Urothelium cell line (cell line): ENCODE measurements at regions not wholly inside any gene's neighbourhood (a gene's known extent, or its start where the extent isn't known, plus 50 kb on each side); places are given as distances from the start of the nearest gene placed in this dataset.

Source experiments
- DNase-seq: peaks from one replicate; pipeline ENCODE4 v3.0.0; 2011; ENCODE audit warnings: low spot score, mixed read lengths
- FAIRE-seq: peaks from 2 replicates; lab custom pipeline; 2011; peaks lifted over from hg19 to GRCh38; lab: Jason Lieb, UNC

DNA sequence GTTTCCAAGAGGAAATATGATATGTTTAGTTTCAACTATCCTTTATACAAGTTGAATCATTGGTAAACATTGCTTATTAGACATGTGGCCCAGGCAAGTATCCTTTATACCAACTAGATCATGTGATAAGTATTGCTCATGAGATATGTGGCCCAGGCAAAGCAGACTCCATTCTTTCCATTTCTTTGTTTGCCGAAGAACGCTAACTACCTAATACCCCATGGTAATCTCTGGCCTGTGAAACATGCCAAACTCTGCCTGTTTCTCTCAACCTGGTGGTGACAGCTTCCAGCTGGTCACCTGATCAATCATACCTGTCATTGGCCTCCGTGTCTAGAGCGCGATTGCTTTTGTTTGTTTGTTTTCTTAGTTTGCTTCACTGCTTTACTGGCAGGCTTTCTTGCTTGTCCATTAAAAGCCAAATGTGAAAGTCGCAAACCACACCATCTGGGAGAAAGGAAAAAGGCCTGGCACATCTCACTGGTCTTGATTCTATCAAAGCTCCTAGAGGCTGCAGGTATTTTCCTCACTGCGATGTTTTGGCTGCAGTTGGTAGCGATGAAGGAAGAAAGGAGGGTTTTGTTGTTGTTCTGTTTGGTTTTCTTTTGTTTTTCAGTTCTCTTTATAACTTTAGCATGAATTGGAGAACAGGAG is 686.2 kb downstream of the KCNJ2 start:
- FAIRE-seq (peak; percentile 17), DNase-seq (no peak)

GRCh38 chr17:70857351-70857750 is 688.0 kb downstream of the KCNJ2 start:
- DNase-seq (no peak), FAIRE-seq (no peak)

- DNase-seq, result no peak
- no peak for FAIRE-seq
Measured at GRCh38 chr17:70859829-70860228, 690.5 kb downstream of the KCNJ2 start.

DNA sequence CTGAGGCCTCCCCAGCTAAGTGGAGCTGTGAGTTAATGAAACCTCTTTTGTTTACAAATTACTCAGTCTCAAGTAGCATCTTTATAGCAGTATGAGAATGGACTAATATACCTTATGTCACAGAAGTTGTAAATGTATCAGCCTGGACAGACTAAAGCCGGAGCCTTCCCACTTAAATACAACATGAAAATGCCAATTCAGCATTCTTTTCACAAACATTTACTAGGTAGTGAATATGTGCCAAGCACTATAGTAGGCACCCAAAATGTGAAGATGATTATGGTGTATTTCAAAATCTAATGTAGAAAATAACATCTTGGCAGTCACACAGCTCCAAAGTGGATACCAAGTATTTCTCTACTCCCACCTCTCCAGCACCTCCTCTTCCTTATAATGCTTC is 693.0 kb downstream of the KCNJ2 start:
- no peak for FAIRE-seq
- no peak for DNase-seq

DNA sequence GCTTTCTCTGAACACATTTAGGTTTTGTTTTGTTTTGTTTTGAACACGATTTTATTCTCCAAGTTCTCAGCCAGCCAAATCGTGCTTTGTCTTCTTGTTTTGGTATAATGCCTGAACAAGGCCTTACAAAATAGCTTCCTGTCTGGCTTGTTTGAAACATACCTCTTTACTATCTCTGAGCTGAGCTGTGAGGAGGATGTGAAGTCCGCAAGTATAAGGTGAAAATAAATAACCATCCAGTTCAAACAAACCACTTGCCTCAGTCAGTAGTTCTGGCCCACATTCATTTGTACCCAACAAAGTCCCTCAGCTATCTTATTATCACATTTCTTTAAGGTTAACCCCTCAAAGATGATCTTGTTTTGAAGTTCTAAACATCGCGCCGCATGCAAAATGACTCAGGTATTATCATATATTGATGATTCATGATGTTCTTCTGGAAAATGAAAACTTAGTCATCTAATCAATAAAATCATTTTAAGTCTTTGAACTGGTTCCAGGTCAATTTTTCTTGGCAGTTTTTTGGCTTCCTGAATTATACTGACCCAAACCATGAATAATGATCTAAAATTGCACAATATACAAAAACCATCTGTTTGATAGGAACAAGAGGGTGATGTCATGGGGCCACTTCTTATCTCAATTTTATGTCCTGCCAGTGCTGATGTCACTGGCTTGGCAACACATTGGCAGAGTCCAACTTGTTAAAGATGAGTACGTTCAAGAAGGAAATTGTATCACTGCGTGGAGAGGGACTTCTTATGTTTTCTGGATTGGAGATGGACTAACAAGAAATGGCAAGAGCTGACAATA is 694.3 kb downstream of the KCNJ2 start:
- FAIRE-seq (no peak), DNase-seq (no peak)

DNA sequence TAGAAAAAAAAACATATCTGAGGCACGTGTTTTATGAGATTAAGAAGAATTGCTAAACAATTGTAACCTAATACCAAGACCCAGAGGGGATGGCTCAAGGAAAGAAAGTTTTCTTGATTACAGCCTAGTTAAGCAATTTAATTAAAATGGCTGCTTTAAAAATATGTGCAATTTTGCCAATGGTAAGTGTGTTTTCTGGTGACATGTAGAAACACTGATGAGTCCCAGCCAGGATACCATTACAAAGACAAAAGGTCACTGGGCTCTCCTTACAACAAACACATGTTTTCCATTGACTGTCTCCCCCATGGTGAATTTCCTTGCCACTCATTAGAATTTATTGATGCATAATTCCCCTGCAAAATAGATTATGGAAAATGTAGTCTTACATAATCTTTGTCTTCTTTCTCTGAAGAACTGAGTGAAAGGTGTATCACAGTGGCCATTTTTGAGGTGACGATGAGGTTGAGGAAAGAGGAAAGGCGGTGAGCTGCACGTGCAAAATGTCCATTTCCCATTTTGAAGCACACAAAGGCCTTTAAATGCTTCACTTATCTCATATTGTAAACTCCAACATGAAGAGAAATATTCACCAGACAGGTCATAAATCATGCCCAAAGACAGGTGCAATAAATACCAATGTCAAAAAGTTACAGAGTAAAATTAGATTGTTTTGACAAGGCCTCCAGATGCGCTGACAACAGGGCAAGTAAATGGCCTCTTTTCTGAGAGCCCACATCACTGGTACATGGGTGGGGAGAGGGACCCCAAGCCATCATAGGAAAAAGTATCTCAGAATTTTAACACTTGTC is 696.9 kb downstream of the KCNJ2 start:
- peak; percentile 5 for FAIRE-seq

GRCh38 chr17:70868149-70868548 is 698.8 kb downstream of the KCNJ2 start:
- DNase-seq (no peak), FAIRE-seq (no peak)

More for the DNA sequence above, 696.9 kb downstream of the KCNJ2 start:
- no peak for DNase-seq

DNA sequence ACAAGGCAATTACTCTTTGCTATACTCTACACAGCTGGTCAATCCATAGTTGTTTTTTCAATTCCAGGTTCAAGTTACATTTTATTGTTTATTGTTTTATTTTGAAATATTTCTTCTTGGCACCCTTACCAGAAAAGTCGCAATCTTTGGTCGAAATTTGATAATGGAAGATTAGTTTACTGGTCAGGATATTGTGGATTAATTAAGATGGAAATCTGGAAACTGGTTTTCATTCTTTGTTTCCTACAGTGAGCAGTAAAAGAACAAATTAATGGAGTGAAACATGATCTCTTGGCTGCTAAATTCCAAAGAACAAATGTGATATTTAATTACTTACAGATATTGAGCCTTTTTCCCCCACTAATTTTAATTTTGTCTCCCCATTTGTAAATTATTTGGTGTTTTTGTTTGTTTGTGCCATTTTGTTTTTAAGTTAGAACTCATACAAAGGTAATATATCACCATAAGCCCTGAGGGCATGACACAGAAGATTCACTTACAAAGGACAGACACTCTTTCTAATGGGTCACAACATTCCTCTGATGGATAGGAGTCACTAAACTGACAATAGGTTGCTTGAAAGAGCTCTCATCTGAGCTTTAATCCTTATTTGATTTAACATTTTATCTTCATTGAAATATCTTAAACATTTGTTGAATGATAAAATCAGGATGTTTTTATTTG is 700.2 kb downstream of the KCNJ2 start:
- no peak for DNase-seq
- no peak for FAIRE-seq

DNA sequence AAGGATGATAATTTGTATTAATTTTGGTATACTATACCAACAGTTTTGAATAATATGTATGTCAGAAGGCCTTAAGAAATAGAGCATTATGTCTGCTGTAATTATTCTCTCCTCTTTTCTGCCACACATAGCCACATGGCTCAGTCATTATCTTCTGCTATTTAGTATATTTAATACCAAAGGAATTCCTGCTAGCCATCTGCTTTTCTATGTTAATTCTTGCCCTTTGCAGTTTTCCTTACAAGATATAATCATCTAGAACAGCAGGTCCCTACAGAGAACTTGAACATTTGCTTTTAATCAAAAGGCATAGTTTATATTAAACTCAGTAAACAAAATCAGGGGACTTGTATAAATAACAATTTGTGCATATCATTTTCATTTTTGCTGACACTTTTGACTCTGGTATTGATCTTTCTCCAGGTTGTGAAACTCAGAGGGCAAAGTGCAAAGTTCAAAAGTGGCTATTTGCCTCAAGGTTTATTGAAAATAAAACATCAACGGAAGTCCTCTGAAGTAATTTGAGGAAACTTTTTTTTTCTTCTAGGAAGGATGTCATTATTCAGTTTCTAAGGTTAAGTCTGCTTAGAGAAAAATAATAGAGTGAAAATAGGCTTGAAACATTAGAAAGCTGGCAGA is 702.0 kb downstream of the KCNJ2 start:
- no peak for DNase-seq
- FAIRE-seq, result no peak

- DNase-seq, result no peak
- FAIRE-seq, result no peak
Measured at GRCh38 chr17:70872103-70872502, 702.8 kb downstream of the KCNJ2 start.

GRCh38 chr17:70875729-70876310 is 706.5 kb downstream of the KCNJ2 start:
- DNase-seq (no peak), FAIRE-seq (peak; percentile 65)

DNA sequence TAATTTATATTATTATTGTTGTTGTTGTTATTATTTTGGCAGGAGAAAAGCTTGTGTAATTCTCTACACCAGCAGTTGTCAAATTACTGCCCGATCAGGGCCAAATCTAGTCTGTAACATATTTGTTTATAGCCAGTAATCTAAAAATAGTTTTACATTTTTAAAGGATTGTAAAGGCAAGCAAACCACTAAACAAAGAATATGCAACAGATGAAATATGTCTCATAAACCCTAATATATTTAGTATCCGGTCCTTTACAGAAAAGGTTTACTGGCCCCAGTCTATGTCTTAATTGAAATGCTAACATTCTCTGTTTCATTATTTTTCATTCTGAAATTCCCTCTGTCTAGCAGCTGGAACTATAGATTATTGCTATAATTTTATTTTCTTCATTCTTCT is 709.5 kb downstream of the KCNJ2 start:
- FAIRE-seq (no peak), DNase-seq (no peak)

DNA sequence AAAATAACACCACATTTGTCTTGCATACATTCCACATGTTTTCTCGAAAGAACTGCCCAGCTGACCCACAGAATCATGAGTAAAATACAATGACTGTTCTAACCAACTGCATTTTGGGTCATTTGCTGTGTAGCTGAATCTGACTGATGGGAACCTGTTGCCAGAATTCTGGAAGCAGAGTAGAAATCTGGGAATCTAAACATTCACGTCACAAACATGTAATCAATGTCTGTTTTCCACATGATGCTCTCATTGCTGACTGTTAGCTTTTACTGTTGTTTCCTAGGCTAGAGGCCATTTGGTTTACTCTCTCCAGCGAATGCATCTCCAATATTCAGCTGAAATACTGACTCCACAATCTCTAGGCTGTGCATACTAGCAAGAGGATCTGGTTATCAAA is 710.1 kb downstream of the KCNJ2 start:
- no peak for DNase-seq
- FAIRE-seq, result no peak

GRCh38 chr17:70881093-70881492 is 711.8 kb downstream of the KCNJ2 start:
- FAIRE-seq (no peak), DNase-seq (no peak)

DNA sequence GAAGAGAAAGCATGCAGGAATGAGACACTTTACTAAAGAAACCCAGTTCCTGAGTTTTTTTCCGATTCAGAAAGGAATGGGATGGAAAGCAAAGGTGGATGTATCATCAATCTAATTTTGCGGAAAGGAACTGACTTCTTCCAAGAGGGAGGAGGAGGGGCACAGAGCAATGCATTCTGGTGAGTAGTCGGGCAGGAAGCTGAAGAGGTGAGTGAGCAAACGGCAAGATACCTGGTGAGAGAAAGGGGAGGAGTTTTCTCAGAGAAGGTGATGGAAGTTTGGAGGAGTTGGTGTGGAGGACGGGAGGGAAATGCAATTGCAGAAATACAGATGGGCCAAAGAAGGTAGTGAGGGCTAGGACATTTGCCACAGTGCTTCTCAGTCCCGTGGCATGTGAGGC is 713.2 kb downstream of the KCNJ2 start:
- peak; percentile 12 for DNase-seq
- peak; percentile 82 for FAIRE-seq

- FAIRE-seq, result no peak
- no peak for DNase-seq
Measured at GRCh38 chr17:70886648-70887047, 717.3 kb downstream of the KCNJ2 start.

DNA sequence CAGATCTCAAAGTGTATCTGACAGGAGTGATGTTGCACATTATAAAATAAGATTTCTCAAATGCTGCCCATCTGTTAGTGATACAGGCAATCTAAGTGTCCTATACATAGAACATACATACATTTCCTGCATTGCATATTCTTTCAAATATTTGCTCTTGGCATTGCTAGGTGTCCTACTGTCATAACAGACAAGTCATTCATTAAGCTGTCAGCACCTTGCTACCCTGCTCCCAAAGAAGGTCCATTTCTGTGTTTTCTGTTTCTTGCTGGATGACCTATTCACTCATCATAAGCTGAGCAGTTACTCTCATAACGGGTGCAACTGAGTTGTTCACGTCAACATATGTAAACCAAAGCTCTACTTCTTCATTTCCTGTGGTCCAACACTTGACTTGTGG is 719.0 kb downstream of the KCNJ2 start:
- no peak for DNase-seq
- FAIRE-seq, result no peak

- no peak for FAIRE-seq
- DNase-seq, result no peak
Measured at GRCh38 chr17:70891306-70891705, 722.0 kb downstream of the KCNJ2 start.

DNA sequence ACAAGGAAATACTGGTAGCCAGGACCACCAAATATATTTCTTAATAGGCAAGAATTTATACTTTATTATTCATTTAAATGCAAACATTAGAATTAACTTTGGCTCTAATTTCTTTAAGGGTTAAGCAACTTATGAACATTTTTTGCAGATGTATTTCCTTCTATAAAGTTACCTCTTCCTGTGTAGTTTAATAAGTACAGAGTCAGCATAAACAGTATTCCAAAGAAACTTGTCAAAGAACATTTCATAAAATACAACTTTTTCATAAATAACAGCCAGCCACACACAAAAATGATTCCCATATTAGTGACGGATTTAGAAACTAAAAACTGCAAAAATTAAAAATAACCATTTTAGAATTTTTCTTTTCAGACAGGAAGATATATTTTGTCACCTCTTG is 723.2 kb downstream of the KCNJ2 start:
- DNase-seq (no peak), FAIRE-seq (no peak)

GRCh38 chr17:70896843-70897242 is 727.5 kb downstream of the KCNJ2 start:
- DNase-seq (peak; percentile 14), FAIRE-seq (no peak)
